ENCODE measurements at regions not wholly inside any gene's neighbourhood (a gene's known extent, or its start where the extent isn't known, plus 50 kb on each side); places are given as distances from the start of the nearest gene placed in this dataset.

DNA sequence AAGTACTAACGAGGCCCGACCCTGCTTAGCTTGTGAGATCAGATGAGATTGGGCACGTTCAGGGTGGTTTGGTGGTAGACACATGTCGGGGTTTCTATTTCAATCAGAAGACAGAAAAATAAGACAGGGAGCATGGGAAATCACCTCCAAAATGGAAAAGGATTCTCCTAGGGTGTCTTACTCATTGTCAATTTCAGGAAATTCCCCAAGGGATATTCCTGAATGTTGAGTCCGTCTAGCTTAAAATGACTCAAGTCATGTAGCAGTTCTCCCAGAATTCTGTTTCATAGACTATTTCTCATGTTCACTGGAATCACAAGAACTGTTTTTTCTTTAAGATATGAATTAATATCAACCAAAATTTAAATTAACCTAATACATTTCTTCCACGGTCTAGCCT lies 380.1 kb downstream of the EFNB2 start:
- no peak overlapping the region for H3K4me3 ChIP-seq
- H3K9me3 ChIP-seq (ENCODE audit: low read depth), result no peaks in the 10 kb centered on the region
- no peak overlapping the region for H3K27ac ChIP-seq
- H3K36me3 ChIP-seq, result no peaks in the 10 kb centered on the region
- no peak for DNase-seq (ENCODE audit: low read depth in 1 of 2, low spot score in 1 of 2)
- no peaks in the 10 kb centered on the region for H3K4me1 ChIP-seq (ENCODE audit: low read depth)
- H3K27me3 ChIP-seq, result no peaks in the 10 kb centered on the region
- TF ChIP-seq, protein P1, sequence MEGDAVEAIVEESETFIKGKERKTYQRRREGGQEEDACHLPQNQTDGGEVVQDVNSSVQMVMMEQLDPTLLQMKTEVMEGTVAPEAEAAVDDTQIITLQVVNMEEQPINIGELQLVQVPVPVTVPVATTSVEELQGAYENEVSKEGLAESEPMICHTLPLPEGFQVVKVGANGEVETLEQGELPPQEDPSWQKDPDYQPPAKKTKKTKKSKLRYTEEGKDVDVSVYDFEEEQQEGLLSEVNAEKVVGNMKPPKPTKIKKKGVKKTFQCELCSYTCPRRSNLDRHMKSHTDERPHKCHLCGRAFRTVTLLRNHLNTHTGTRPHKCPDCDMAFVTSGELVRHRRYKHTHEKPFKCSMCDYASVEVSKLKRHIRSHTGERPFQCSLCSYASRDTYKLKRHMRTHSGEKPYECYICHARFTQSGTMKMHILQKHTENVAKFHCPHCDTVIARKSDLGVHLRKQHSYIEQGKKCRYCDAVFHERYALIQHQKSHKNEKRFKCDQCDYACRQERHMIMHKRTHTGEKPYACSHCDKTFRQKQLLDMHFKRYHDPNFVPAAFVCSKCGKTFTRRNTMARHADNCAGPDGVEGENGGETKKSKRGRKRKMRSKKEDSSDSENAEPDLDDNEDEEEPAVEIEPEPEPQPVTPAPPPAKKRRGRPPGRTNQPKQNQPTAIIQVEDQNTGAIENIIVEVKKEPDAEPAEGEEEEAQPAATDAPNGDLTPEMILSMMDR (IDR thresholded peaks at IDR 0.05; ENCODE audit: low read depth, low read length), result no peak

DNA sequence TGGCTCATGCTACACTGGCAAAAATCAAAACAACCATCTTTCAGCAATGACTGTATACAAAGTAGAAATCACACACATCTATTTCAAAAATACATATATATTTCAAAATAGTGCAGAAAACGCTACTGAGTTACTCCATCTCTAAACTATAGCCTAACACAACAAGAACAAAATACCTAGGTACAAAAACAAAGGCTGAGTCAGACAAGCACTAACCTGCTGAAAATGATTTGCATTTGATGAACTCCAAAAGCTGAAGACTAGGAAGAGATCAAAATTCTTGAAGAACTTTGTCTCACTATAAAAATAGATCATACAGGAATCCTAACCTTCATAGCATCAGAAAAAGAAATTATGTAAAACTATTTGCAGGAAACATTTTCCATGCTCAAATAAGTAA lies 381.6 kb downstream of the EFNB2 start:
- TF ChIP-seq, protein P1 (IDR thresholded peaks at IDR 0.05; ENCODE audit: low read depth, low read length), result no peak

DNA sequence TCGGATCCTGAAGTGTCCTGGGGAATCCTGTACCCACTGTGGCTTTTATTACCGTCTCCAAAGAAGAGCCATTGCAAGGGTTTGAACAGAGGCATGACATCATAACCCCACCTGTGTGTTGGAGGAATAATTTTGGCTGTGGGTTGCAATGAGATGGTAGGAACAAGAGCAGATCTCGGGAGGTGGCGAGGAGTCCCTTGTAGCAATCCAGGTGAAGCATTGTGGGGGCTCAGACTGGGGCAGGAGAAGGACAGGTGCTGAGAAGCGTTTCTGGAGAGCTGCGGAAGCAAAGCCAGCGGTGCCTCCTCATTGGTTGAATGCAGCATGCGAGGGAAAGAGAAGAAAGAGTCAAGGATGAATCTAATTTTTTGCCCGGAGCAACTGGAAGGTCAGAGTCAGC lies 382.4 kb downstream of the EFNB2 start:
- no peaks in the 10 kb centered on the region for H3K27me3 ChIP-seq
- no peaks in the 10 kb centered on the region for H3K9me3 ChIP-seq (ENCODE audit: low read depth)
- no peaks in the 10 kb centered on the region for H3K4me1 ChIP-seq (ENCODE audit: low read depth)
- TF ChIP-seq, protein P1 (IDR thresholded peaks at IDR 0.05; ENCODE audit: low read depth, low read length), result no peak
- no peaks in the 10 kb centered on the region for H3K36me3 ChIP-seq
- no peak for DNase-seq (ENCODE audit: low read depth in 1 of 2, low spot score in 1 of 2)
- no peak overlapping the region for H3K27ac ChIP-seq
- H3K4me3 ChIP-seq, result no peak overlapping the region

More for the DNA sequence above, 381.6 kb downstream of the EFNB2 start:
- Histone ChIP-seq H3K4me1 (ENCODE audit: low read depth) (no peaks in the 10 kb centered on the region), H3K4me3 (no peak overlapping the region), H3K36me3 (no peaks in the 10 kb centered on the region), H3K27ac (no peak overlapping the region), H3K27me3 (no peaks in the 10 kb centered on the region), H3K9me3 (ENCODE audit: low read depth) (no peaks in the 10 kb centered on the region)
- no peak for DNase-seq (ENCODE audit: low read depth in 1 of 2, low spot score in 1 of 2)

DNA sequence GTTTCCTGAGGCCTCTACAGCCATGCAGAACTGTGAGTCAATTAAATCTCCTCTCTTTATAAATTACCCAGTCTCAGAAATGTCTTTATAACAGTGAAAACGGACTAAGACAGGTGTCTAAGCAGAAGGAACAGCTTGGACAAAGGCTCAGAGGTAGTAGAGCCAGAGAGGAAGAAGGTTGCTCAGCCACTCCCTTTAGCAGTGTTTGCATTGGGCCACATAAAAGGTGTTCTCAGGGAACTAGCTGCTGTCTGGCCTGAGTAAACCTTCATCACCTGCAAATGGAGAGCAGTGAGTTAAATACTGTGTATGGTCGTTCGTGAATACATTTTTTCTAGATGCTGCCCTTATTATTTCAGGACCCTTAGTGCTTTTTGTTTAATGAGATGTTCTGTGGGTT lies 383.4 kb downstream of the EFNB2 start:
- H3K27ac ChIP-seq, result no peak overlapping the region
- no peaks in the 10 kb centered on the region for H3K27me3 ChIP-seq
- no peak for DNase-seq (ENCODE audit: low read depth in 1 of 2, low spot score in 1 of 2)
- H3K36me3 ChIP-seq, result no peaks in the 10 kb centered on the region
- peaks cover 4% of the 10 kb centered on the region for H3K4me1 ChIP-seq (ENCODE audit: low read depth)
- TF ChIP-seq, protein P1 (IDR thresholded peaks at IDR 0.05; ENCODE audit: low read depth, low read length), result no peak
- H3K4me3 ChIP-seq, result no peak overlapping the region
- H3K9me3 ChIP-seq (ENCODE audit: low read depth), result no peaks in the 10 kb centered on the region

DNA sequence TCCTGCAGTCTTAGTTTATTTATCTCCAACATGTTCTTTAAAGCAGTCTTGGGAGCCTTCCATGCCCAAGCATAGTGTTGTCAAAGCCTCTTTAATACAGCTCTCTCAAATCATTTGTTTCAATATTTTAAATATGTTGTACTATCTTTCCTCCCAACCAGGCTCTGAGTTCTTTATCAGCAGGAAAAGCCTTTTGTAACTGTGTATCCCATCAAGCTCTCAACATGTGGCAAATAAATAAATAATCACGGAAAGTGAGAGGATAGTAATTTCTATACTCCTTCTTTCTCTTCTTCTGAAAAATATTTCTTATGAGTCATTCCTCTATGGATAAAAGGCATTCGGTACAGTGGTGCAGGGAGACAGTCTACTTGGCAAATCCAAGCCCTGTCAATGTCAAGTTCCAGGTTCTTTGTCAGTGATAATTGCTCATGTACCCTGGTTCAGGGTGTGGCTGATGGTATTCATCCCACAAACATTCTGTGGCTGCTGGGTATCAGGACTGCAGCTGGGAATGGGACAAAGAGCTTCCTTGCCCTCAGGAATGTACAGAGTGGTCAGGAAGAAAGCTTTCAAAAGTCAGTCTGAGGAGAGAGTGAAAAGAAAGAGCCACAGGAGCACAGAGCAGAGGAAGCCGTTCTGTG lies 384.3 kb downstream of the EFNB2 start:
- TF ChIP-seq, protein P1 (IDR thresholded peaks at IDR 0.05; ENCODE audit: low read depth, low read length), result no peak
- H3K27me3 ChIP-seq, result no peaks in the 10 kb centered on the region
- no peak overlapping the region for H3K4me3 ChIP-seq
- H3K36me3 ChIP-seq, result no peaks in the 10 kb centered on the region
- no peaks in the 10 kb centered on the region for H3K9me3 ChIP-seq (ENCODE audit: low read depth)
- H3K27ac ChIP-seq, result no peak overlapping the region
- H3K4me1 ChIP-seq (ENCODE audit: low read depth), result peaks cover 11% of the 10 kb centered on the region
- DNase-seq (ENCODE audit: low read depth in 1 of 2, low spot score in 1 of 2), result peak in 1 of 2 donors; percentile 92

All from cardiac muscle cell (in vitro differentiated cells and primary cell).